Spleen (tissue), 7 donors: ENCODE measurements at regions not wholly inside any gene's neighbourhood (a gene's known extent, or its start where the extent isn't known, plus 50 kb on each side); places are given as distances from the start of the nearest gene placed in this dataset.

Experiments used
- POLR2A ChIP-seq, 3 donors: fragments of 450-650 bp; IDR thresholded peaks; one replicate each; pipeline ENCODE4 v1.5.1; 2017; ENCODE audit warnings: antibody characterized with exemption in 3 of 3, mild to moderate bottlenecking in 1 of 3
- TF ChIP-seq, protein P1 (sequence below), 11 experiments: fragments of 200-600 bp in 7 of 11; fragments of 450-650 bp in 4 of 11; sonication (generic) in 4 of 11; IDR thresholded peaks in 8 of 11; conservative IDR thresholded peaks in 3 of 11; 1 replicate in 7 of 11; 2 replicates in 4 of 11; pipeline versions ENCODE4 v1.4.0 to v1.8.0; 2016 to 2021; ENCODE audit warnings: antibody characterized with exemption in 11 of 11, inconsistent platforms in 4 of 11, mild to moderate bottlenecking in 1 of 11
- donor health status: DM: no; HTN: no; CAD: no; lungs with moderate emphysema.
- donor health status: DM: no; HTN: no; CAD: no.
- donor health status: DM: no; HTN: no; CAD: no.

DNA sequence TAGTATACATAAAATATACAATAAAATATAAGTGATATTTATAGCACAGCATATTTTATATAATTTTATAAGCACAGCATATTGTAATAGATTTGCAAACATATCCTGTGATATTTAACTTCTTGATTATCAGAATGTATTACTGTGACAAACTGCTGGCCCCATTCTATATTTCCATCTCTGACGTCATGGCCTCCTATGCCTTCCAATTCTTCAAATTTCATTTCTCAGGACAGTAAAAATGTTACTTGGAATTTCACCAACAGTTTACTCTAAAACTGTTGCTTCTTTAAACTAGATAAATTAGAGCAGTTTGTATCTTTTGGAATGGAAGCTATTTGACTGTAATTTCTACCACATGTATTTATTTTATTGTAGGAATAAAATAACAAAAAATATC lies 102.5 kb upstream of the SLC25A13 start:
- TF ChIP-seq, protein P1, sequence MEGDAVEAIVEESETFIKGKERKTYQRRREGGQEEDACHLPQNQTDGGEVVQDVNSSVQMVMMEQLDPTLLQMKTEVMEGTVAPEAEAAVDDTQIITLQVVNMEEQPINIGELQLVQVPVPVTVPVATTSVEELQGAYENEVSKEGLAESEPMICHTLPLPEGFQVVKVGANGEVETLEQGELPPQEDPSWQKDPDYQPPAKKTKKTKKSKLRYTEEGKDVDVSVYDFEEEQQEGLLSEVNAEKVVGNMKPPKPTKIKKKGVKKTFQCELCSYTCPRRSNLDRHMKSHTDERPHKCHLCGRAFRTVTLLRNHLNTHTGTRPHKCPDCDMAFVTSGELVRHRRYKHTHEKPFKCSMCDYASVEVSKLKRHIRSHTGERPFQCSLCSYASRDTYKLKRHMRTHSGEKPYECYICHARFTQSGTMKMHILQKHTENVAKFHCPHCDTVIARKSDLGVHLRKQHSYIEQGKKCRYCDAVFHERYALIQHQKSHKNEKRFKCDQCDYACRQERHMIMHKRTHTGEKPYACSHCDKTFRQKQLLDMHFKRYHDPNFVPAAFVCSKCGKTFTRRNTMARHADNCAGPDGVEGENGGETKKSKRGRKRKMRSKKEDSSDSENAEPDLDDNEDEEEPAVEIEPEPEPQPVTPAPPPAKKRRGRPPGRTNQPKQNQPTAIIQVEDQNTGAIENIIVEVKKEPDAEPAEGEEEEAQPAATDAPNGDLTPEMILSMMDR (IDR thresholded peaks at IDR 0.05 in 8 of 11, conservative IDR thresholded peaks at IDR 0.05 in 3 of 11) = no peak
- no peak for TF ChIP-seq POLR2A (IDR thresholded peaks at IDR 0.05)
